GM12874 (cell line): ENCODE measurements at regions not wholly inside any gene's neighbourhood (a gene's known extent, or its start where the extent isn't known, plus 50 kb on each side); places are given as distances from the start of the nearest gene placed in this dataset.

Experiments used
- CTCF ChIP-seq: IDR thresholded peaks from 2 replicates; pipeline ENCODE4 v1.5.1; 2011; ENCODE audit warnings: low read depth, mild to moderate bottlenecking, control low read depth, low read length, moderate library complexity; ENCODE audit not compliant: insufficient read depth

- no peak for TF ChIP-seq CTCF
Observed at GRCh38 chr4:83731609-83732008, 195.7 kb downstream of the GPAT3 start.

GRCh38 chr4:83728191-83728590 lies 192.3 kb downstream of the GPAT3 start:
- TF ChIP-seq CTCF: no peak

GRCh38 chr4:83725336-83726085 lies 189.6 kb downstream of the GPAT3 start:
- TF ChIP-seq CTCF: no peak

- no peak for TF ChIP-seq CTCF
Observed at GRCh38 chr4:83724485-83725335, 188.8 kb downstream of the GPAT3 start.

GRCh38 chr4:83723609-83724008 lies 187.7 kb downstream of the GPAT3 start:
- TF ChIP-seq CTCF: no peak

GRCh38 chr4:83722730-83723269 lies 186.9 kb downstream of the GPAT3 start:
- TF ChIP-seq CTCF: no peak

GRCh38 chr4:83716874-83717273 lies 181.0 kb downstream of the GPAT3 start:
- TF ChIP-seq CTCF: no peak
